ENCODE measurements at regions not wholly inside any gene's neighbourhood (a gene's known extent, or its start where the extent isn't known, plus 50 kb on each side); places are given as distances from the start of the nearest gene placed in this dataset.

DNA sequence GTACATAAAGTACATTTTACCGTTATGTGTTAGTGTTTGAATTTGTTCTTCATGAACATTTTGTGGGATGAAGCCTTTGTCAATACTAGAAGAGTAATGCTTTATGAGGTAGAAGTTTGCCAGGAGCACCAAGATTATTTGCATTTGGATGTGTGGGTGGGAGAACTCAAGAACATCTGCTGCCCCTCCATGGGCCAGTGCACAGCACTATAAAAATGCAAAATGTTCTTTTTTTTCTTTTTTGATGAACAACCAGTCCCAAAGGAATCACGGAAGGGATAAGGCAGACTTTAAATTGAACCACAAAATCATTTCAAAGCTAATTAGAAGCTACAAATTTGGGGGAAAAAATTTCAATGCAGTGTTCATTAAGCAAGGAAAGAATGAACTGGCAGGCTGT, 300.3 kb upstream of the NWD2 start:
- TF ChIP-seq, protein P1, sequence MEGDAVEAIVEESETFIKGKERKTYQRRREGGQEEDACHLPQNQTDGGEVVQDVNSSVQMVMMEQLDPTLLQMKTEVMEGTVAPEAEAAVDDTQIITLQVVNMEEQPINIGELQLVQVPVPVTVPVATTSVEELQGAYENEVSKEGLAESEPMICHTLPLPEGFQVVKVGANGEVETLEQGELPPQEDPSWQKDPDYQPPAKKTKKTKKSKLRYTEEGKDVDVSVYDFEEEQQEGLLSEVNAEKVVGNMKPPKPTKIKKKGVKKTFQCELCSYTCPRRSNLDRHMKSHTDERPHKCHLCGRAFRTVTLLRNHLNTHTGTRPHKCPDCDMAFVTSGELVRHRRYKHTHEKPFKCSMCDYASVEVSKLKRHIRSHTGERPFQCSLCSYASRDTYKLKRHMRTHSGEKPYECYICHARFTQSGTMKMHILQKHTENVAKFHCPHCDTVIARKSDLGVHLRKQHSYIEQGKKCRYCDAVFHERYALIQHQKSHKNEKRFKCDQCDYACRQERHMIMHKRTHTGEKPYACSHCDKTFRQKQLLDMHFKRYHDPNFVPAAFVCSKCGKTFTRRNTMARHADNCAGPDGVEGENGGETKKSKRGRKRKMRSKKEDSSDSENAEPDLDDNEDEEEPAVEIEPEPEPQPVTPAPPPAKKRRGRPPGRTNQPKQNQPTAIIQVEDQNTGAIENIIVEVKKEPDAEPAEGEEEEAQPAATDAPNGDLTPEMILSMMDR (IDR thresholded peaks at IDR 0.05) = no peak
- no peak for TF ChIP-seq POLR2A (IDR thresholded peaks at IDR 0.05)
